Umbilical cord (tissue), 1 donor: ENCODE measurements at regions not wholly inside any gene's neighbourhood (a gene's known extent, or its start where the extent isn't known, plus 50 kb on each side); places are given as distances from the start of the nearest gene placed in this dataset.

Experiments
- DNase-seq: peaks from one replicate; pipeline ENCODE4 v3.0.0-alpha.2; 2015; ENCODE audit warnings: low spot score

GRCh38 chr20:19077370-19078220 lies 134.8 kb upstream of the SLC24A3 start:
- DNase-seq = no peak

GRCh38 chr20:19078448-19079373 lies 133.7 kb upstream of the SLC24A3 start:
- no peak for DNase-seq

GRCh38 chr20:19079536-19080299 lies 132.7 kb upstream of the SLC24A3 start:
- DNase-seq = no peak

GRCh38 chr20:19081937-19082336 lies 130.5 kb upstream of the SLC24A3 start:
- DNase-seq = no peak

- no peak for DNase-seq
Measured at GRCh38 chr20:19083136-19083621, 129.3 kb upstream of the SLC24A3 start.

GRCh38 chr20:19090332-19090731 lies 122.1 kb upstream of the SLC24A3 start:
- no peak for DNase-seq

- no peak for DNase-seq
Measured at GRCh38 chr20:19094959-19095541, 117.4 kb upstream of the SLC24A3 start.

- DNase-seq = no peak
Measured at GRCh38 chr20:19095762-19096161, 116.7 kb upstream of the SLC24A3 start.

- no peak for DNase-seq
Measured at GRCh38 chr20:19096843-19097242, 115.6 kb upstream of the SLC24A3 start.

- DNase-seq = no peak
Measured at GRCh38 chr20:19098117-19098516, 114.3 kb upstream of the SLC24A3 start.

GRCh38 chr20:19098806-19099578 lies 113.5 kb upstream of the SLC24A3 start:
- no peak for DNase-seq

GRCh38 chr20:19099596-19100545 lies 112.6 kb upstream of the SLC24A3 start:
- DNase-seq = no peak

GRCh38 chr20:19100975-19101374 lies 111.5 kb upstream of the SLC24A3 start:
- no peak for DNase-seq

- DNase-seq = no peak
Measured at GRCh38 chr20:19104186-19104585, 108.3 kb upstream of the SLC24A3 start.

GRCh38 chr20:19108155-19108554 lies 104.3 kb upstream of the SLC24A3 start:
- no peak for DNase-seq

- no peak for DNase-seq
Measured at GRCh38 chr20:19110285-19110684, 102.2 kb upstream of the SLC24A3 start.

- peak; percentile 27 for DNase-seq
Measured at GRCh38 chr20:19110881-19111460, 101.5 kb upstream of the SLC24A3 start.

- DNase-seq = no peak
Measured at GRCh38 chr20:19112828-19113227, 99.6 kb upstream of the SLC24A3 start.
